CD4-positive, alpha-beta T cell (primary cell): ENCODE measurements at regions not wholly inside any gene's neighbourhood (a gene's known extent, or its start where the extent isn't known, plus 50 kb on each side); places are given as distances from the start of the nearest gene placed in this dataset.

Source experiments
- ATAC-seq: fragments of 200-7000 bp; cut with Tn5 transposase; one replicate; pipeline ENCODE4 v1.10.0; 2022; ENCODE audit warnings: mild to moderate bottlenecking; ENCODE audit not compliant: poor library complexity
- CTCF ChIA-PET: fragments of 350-600 bp; sonication (Branson Sonifier 250); formaldehyde crosslinking; loops from one replicate; lab custom pipeline; 2021; ENCODE audit warnings: antibody characterized with exemption, inconsistent platforms; lab: Charles Lee
- POLR2A ChIA-PET: fragments of 350-600 bp; sonication (Branson Sonifier 250); formaldehyde crosslinking; loops from one replicate; lab custom pipeline; 2021; ENCODE audit warnings: antibody characterized with exemption, inconsistent platforms; lab: Charles Lee
- DNase-seq, 14 experiments: peaks; one replicate each; pipeline ENCODE4 v3.0.0-alpha.2; 2013 to 2020; ENCODE audit warnings: mixed read lengths in 2 of 14
- H3K27ac ChIP-seq, 2 donors: one replicate each; pipeline versions ENCODE4 v1.5.1 to v1.7.0; 2013; ENCODE audit warnings: low read length in 2 of 2, low read depth in 1 of 2, mild to moderate bottlenecking in 1 of 2
- H3K27me3 ChIP-seq, 2 experiments: 1 replicate in 1 of 2; 2 replicates in 1 of 2; pipeline versions ENCODE4 v1.6.1 to v1.7.0; 2013; ENCODE audit warnings: low read length in 2 of 2, control low read depth in 1 of 2, mild to moderate bottlenecking in 1 of 2, moderate library complexity in 1 of 2; ENCODE audit not compliant: insufficient read depth in 2 of 2, control insufficient read depth in 1 of 2
- H3K36me3 ChIP-seq: one replicate; pipeline ENCODE4 v1.6.1; 2013; ENCODE audit warnings: low read length, control low read depth; ENCODE audit not compliant: insufficient read depth
- H3K4me1 ChIP-seq: one replicate; pipeline ENCODE4 v1.6.1; 2013; ENCODE audit warnings: low read length, control low read depth; ENCODE audit not compliant: insufficient read depth
- H3K4me3 ChIP-seq: one replicate; pipeline ENCODE4 v1.5.1; 2013; ENCODE audit warnings: mild to moderate bottlenecking, low read length, moderate library complexity
- H3K9me3 ChIP-seq, 2 experiments: 1 replicate in 1 of 2; 2 replicates in 1 of 2; pipeline versions ENCODE4 v1.6.1 to v1.7.0; 2013; ENCODE audit warnings: low read length in 2 of 2, mild to moderate bottlenecking in 2 of 2, control low read depth in 1 of 2, moderate library complexity in 1 of 2; ENCODE audit not compliant: control insufficient read depth in 1 of 2, insufficient read depth in 1 of 2
- H3K27ac Mint-ChIP-seq: one replicate; pipeline ENCODE4 v1.8.0; 2020; ENCODE audit warnings: mixed read lengths
- H3K27me3 Mint-ChIP-seq: one replicate; pipeline ENCODE4 v1.8.0; 2021; ENCODE audit warnings: mixed read lengths
- H3K36me3 Mint-ChIP-seq: one replicate; pipeline ENCODE4 v1.8.0; 2021; ENCODE audit warnings: low read depth, mixed read lengths
- H3K4me1 Mint-ChIP-seq: one replicate; pipeline ENCODE4 v1.8.0; 2021; ENCODE audit warnings: low read depth, mixed read lengths
- H3K4me3 Mint-ChIP-seq: one replicate; pipeline ENCODE4 v1.8.0; 2020; ENCODE audit warnings: mild to moderate bottlenecking, mixed read lengths
- H3K9me3 Mint-ChIP-seq: one replicate; pipeline ENCODE4 v1.8.0; 2020; ENCODE audit warnings: mixed read lengths
- CTCF ChIP-seq: fragments of 200-600 bp; IDR thresholded peaks from one replicate; pipeline ENCODE4 v1.8.0; 2022; ENCODE audit warnings: antibody characterized with exemption, mild to moderate bottlenecking
- intact Hi-C, 2 experiments: fragments of 100-400 bp; cut with DNase I in 1 of 2; cut with micrococcal nuclease in 1 of 2; formaldehyde crosslinking; loops; one replicate each; pipeline versions ENCODE4 v1.15.1 to v1.9.0; 2023 to 2025; cut with DNase I, micrococcal nuclease

DNA sequence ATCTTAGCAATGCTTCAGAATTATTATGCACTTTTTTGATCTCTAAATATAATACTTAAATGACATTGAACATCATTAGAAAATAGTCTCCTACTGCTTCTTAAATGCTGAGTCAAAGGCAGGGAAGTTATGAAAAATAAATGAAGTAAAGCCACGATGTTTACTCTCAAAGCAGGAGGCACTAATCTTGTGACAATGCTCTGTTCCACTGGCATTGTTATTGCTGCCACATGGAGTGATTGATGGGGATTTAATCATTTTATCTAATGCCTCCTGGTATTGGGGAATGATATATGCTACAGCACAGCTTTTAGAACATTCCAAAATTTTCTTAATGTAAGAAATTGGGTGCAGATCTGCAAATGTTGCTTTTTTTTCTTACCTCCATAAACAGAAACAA, 1655.4 kb upstream of the NUDT12 start:
- ATAC-seq: no peak
- no peaks in the 10 kb centered on the region for H3K4me1 ChIP-seq
- H3K27me3 Mint-ChIP-seq: no peaks in the 10 kb centered on the region
- DNase-seq: no peak
- no peak overlapping the region for H3K27ac Mint-ChIP-seq
- H3K4me1 Mint-ChIP-seq: no peaks in the 10 kb centered on the region
- no peak overlapping the region for H3K27ac ChIP-seq
- peaks cover 0 to 5% of the 10 kb centered on the region in 2 experiments for H3K9me3 ChIP-seq
- no peaks in the 10 kb centered on the region for H3K36me3 Mint-ChIP-seq
- peaks cover 14% of the 10 kb centered on the region for H3K9me3 Mint-ChIP-seq
- CTCF ChIA-PET: no interaction called here
- TF ChIP-seq CTCF: no peak
- H3K27me3 ChIP-seq: no peaks in the 10 kb centered on the region
- no peak overlapping the region for H3K4me3 Mint-ChIP-seq
- POLR2A ChIA-PET: no interaction called here
- H3K36me3 ChIP-seq: no peaks in the 10 kb centered on the region
- intact Hi-C loops: no loop called here
- no peak overlapping the region for H3K4me3 ChIP-seq

DNA sequence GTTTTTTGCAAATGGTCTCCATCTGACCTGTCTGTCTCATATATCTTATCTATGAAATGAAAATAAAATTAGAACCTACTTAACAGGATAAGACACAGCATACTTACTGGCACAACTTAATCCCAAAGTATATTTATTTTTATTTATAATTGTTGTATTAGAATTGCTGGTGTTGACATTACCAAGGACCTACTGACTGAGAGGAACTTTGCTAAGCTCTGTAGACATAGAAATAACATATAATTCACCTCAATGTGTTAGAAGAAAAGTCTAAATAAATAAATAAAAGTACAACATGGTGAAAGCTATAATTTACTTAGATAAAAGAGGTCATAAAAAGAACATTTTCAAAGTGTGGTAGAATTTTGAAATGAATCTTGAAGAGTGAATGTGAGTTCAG, 1650.5 kb upstream of the NUDT12 start:
- H3K9me3 ChIP-seq: no peaks in the 10 kb centered on the region
- TF ChIP-seq CTCF: no peak
- H3K27me3 ChIP-seq: no peaks in the 10 kb centered on the region
- ChIA-PET POLR2A (no interaction called here), CTCF (no interaction called here)
- no peak overlapping the region for H3K4me3 ChIP-seq
- ATAC-seq: no peak
- no peak for DNase-seq
- H3K27ac ChIP-seq: no peak overlapping the region
- Mint-ChIP-seq H3K4me1 (no peaks in the 10 kb centered on the region), H3K9me3 (peaks cover 18% of the 10 kb centered on the region), H3K27me3 (no peaks in the 10 kb centered on the region), H3K27ac (no peak overlapping the region), H3K36me3 (no peaks in the 10 kb centered on the region), H3K4me3 (no peak overlapping the region)
- H3K36me3 ChIP-seq: no peaks in the 10 kb centered on the region
- intact Hi-C loops: no loop called here
- no peaks in the 10 kb centered on the region for H3K4me1 ChIP-seq

GRCh38 chr5:105207066-105207465, 1644.5 kb upstream of the NUDT12 start:
- Histone ChIP-seq H3K27ac (no peak overlapping the region), H3K4me1 (no peaks in the 10 kb centered on the region), H3K4me3 (no peak overlapping the region), H3K36me3 (no peaks in the 10 kb centered on the region), H3K27me3 (no peaks in the 10 kb centered on the region), H3K9me3 (no peaks in the 10 kb centered on the region)
- intact Hi-C loops: no loop called here
- no peak for ATAC-seq
- H3K36me3 Mint-ChIP-seq: no peaks in the 10 kb centered on the region
- H3K27ac Mint-ChIP-seq: no peak overlapping the region
- no peak for DNase-seq
- ChIA-PET CTCF (no interaction called here), POLR2A (no interaction called here)
- no peaks in the 10 kb centered on the region for H3K4me1 Mint-ChIP-seq
- H3K9me3 Mint-ChIP-seq: peaks cover 8% of the 10 kb centered on the region
- H3K4me3 Mint-ChIP-seq: no peak overlapping the region
- no peaks in the 10 kb centered on the region for H3K27me3 Mint-ChIP-seq
- no peak for TF ChIP-seq CTCF
